CD4-positive, alpha-beta T cell (primary cell): ENCODE measurements at regions not wholly inside any gene's neighbourhood (a gene's known extent, or its start where the extent isn't known, plus 50 kb on each side); places are given as distances from the start of the nearest gene placed in this dataset.

Experiments used
- ATAC-seq: fragments of 200-7000 bp; cut with Tn5 transposase; one replicate; pipeline ENCODE4 v1.10.0; 2022; ENCODE audit warnings: mild to moderate bottlenecking; ENCODE audit not compliant: poor library complexity
- CTCF ChIA-PET: fragments of 350-600 bp; sonication (Branson Sonifier 250); formaldehyde crosslinking; loops from one replicate; lab custom pipeline; 2021; ENCODE audit warnings: antibody characterized with exemption, inconsistent platforms; lab: Charles Lee
- POLR2A ChIA-PET: fragments of 350-600 bp; sonication (Branson Sonifier 250); formaldehyde crosslinking; loops from one replicate; lab custom pipeline; 2021; ENCODE audit warnings: antibody characterized with exemption, inconsistent platforms; lab: Charles Lee
- DNase-seq, 14 experiments: peaks; one replicate each; pipeline ENCODE4 v3.0.0-alpha.2; 2013 to 2020; ENCODE audit warnings: mixed read lengths in 2 of 14
- H3K27ac ChIP-seq, 2 donors: one replicate each; pipeline versions ENCODE4 v1.5.1 to v1.7.0; 2013; ENCODE audit warnings: low read length in 2 of 2, low read depth in 1 of 2, mild to moderate bottlenecking in 1 of 2
- H3K27me3 ChIP-seq, 2 experiments: 1 replicate in 1 of 2; 2 replicates in 1 of 2; pipeline versions ENCODE4 v1.6.1 to v1.7.0; 2013; ENCODE audit warnings: low read length in 2 of 2, control low read depth in 1 of 2, mild to moderate bottlenecking in 1 of 2, moderate library complexity in 1 of 2; ENCODE audit not compliant: insufficient read depth in 2 of 2, control insufficient read depth in 1 of 2
- H3K36me3 ChIP-seq: one replicate; pipeline ENCODE4 v1.6.1; 2013; ENCODE audit warnings: low read length, control low read depth; ENCODE audit not compliant: insufficient read depth
- H3K4me1 ChIP-seq: one replicate; pipeline ENCODE4 v1.6.1; 2013; ENCODE audit warnings: low read length, control low read depth; ENCODE audit not compliant: insufficient read depth
- H3K4me3 ChIP-seq: one replicate; pipeline ENCODE4 v1.5.1; 2013; ENCODE audit warnings: mild to moderate bottlenecking, low read length, moderate library complexity
- H3K9me3 ChIP-seq, 2 experiments: 1 replicate in 1 of 2; 2 replicates in 1 of 2; pipeline versions ENCODE4 v1.6.1 to v1.7.0; 2013; ENCODE audit warnings: low read length in 2 of 2, mild to moderate bottlenecking in 2 of 2, control low read depth in 1 of 2, moderate library complexity in 1 of 2; ENCODE audit not compliant: control insufficient read depth in 1 of 2, insufficient read depth in 1 of 2
- H3K27ac Mint-ChIP-seq: one replicate; pipeline ENCODE4 v1.8.0; 2020; ENCODE audit warnings: mixed read lengths
- H3K27me3 Mint-ChIP-seq: one replicate; pipeline ENCODE4 v1.8.0; 2021; ENCODE audit warnings: mixed read lengths
- H3K36me3 Mint-ChIP-seq: one replicate; pipeline ENCODE4 v1.8.0; 2021; ENCODE audit warnings: low read depth, mixed read lengths
- H3K4me1 Mint-ChIP-seq: one replicate; pipeline ENCODE4 v1.8.0; 2021; ENCODE audit warnings: low read depth, mixed read lengths
- H3K4me3 Mint-ChIP-seq: one replicate; pipeline ENCODE4 v1.8.0; 2020; ENCODE audit warnings: mild to moderate bottlenecking, mixed read lengths
- H3K9me3 Mint-ChIP-seq: one replicate; pipeline ENCODE4 v1.8.0; 2020; ENCODE audit warnings: mixed read lengths
- CTCF ChIP-seq: fragments of 200-600 bp; IDR thresholded peaks from one replicate; pipeline ENCODE4 v1.8.0; 2022; ENCODE audit warnings: antibody characterized with exemption, mild to moderate bottlenecking
- intact Hi-C, 2 experiments: fragments of 100-400 bp; cut with DNase I in 1 of 2; cut with micrococcal nuclease in 1 of 2; formaldehyde crosslinking; loops; one replicate each; pipeline versions ENCODE4 v1.15.1 to v1.9.0; 2023 to 2025; cut with DNase I, micrococcal nuclease

GRCh38 chr6:113416170-113416569, 441.0 kb upstream of the MARCKS start:
- no peaks in the 10 kb centered on the region for H3K27me3 ChIP-seq
- H3K9me3 Mint-ChIP-seq: no peaks in the 10 kb centered on the region
- H3K9me3 ChIP-seq: no peaks in the 10 kb centered on the region
- no peaks in the 10 kb centered on the region for H3K36me3 ChIP-seq
- H3K27ac Mint-ChIP-seq: no peak overlapping the region
- H3K4me1 ChIP-seq: no peaks in the 10 kb centered on the region
- no peak for TF ChIP-seq CTCF
- H3K36me3 Mint-ChIP-seq: no peaks in the 10 kb centered on the region
- H3K27me3 Mint-ChIP-seq: peaks cover 4% of the 10 kb centered on the region
- intact Hi-C loops: no loop called here
- DNase-seq (no peak), ATAC-seq (no peak)
- POLR2A ChIA-PET: no interaction called here
- no peak overlapping the region for H3K4me3 ChIP-seq
- no peak overlapping the region for H3K27ac ChIP-seq
- no peaks in the 10 kb centered on the region for H3K4me1 Mint-ChIP-seq
- CTCF ChIA-PET: interaction anchor here (1.2 kb wide), 1 partner anchor 10 kb away, joined by 3 read pairs; no protein-coding TSS in a partner anchor
- no peak overlapping the region for H3K4me3 Mint-ChIP-seq

DNA sequence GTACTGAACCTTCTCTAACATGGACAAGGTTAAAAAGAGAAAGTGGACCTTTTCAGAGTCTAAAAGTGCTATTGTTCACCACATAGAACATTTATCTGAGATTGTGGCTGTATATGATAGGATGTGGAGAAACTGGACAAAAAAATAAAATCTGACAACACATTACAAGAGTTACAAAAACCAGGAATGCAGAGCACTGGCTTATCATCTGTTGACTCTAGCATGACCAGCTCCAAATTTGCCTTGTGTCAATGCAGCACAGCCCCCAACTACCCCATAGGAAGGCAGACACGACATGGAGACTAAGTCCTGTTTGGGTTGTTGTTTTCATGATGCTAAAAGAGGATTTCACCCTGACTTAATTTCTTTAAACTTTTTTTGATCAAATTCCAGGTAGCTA, 436.9 kb upstream of the MARCKS start:
- Mint-ChIP-seq H3K27ac (no peak overlapping the region), H3K4me1 (no peaks in the 10 kb centered on the region), H3K4me3 (no peak overlapping the region), H3K27me3 (no peaks in the 10 kb centered on the region), H3K36me3 (no peaks in the 10 kb centered on the region), H3K9me3 (no peaks in the 10 kb centered on the region)
- Histone ChIP-seq H3K9me3 (peaks cover 0 to 4% of the 10 kb centered on the region in 2 experiments), H3K36me3 (no peaks in the 10 kb centered on the region), H3K4me1 (no peaks in the 10 kb centered on the region), H3K4me3 (no peak overlapping the region), H3K27me3 (no peaks in the 10 kb centered on the region), H3K27ac (no peak overlapping the region)
- ATAC-seq (no peak), DNase-seq (no peak)
- POLR2A ChIA-PET: no interaction called here
- CTCF ChIA-PET: no interaction called here
- TF ChIP-seq CTCF: no peak
- intact Hi-C loops: no loop called here

DNA sequence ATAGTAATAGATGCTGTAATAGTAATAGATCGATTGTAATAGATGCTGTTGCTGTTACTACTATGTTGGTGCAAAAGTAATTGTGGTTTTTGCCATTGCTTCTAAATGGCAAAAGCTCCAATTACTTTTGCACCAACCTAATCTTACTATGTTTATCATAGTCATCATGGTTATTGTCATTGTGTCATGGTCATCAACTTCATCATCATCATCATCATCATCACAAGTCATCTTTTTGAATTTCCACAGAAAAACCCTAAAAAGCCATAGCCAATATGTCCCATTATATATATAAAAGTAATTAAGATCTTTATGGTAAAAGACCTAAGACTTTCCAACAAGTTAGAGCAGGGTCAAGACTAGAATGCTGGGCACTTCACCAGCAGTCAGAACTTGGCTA, 435.1 kb upstream of the MARCKS start:
- no peaks in the 10 kb centered on the region for H3K27me3 ChIP-seq
- intact Hi-C loops: no loop called here
- Mint-ChIP-seq H3K9me3 (no peaks in the 10 kb centered on the region), H3K36me3 (no peaks in the 10 kb centered on the region), H3K4me3 (no peak overlapping the region), H3K4me1 (no peaks in the 10 kb centered on the region), H3K27me3 (no peaks in the 10 kb centered on the region), H3K27ac (no peak overlapping the region)
- no peak overlapping the region for H3K27ac ChIP-seq
- ChIA-PET POLR2A (no interaction called here), CTCF (no interaction called here)
- ATAC-seq (no peak), DNase-seq (no peak)
- H3K36me3 ChIP-seq: no peaks in the 10 kb centered on the region
- H3K9me3 ChIP-seq: peaks cover 0 to 4% of the 10 kb centered on the region in 2 experiments
- H3K4me3 ChIP-seq: no peak overlapping the region
- H3K4me1 ChIP-seq: no peaks in the 10 kb centered on the region
- no peak for TF ChIP-seq CTCF
